ENCODE measurements at regions not wholly inside any gene's neighbourhood (a gene's known extent, or its start where the extent isn't known, plus 50 kb on each side); places are given as distances from the start of the nearest gene placed in this dataset.

DNA sequence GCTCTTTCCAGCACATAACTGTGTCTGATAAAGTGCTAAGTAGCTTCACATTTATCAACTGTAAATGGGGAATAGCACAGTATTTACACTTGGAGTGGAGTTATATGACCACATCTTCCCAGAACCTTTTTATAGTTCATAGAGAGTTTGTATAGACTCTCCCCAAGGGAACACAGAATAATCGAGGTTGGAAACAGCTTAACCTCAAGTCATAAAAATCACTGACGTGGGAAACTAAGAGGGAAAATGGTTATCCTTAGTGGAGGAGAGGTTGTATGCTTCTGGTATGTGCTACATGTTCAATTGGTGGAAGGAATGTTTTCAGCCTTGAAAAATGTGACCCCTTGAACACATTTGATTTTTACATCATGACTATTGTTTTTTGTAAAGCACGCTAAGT is 167.9 kb upstream of the KIAA1217 start:
- DNase-seq, result no peak

DNA sequence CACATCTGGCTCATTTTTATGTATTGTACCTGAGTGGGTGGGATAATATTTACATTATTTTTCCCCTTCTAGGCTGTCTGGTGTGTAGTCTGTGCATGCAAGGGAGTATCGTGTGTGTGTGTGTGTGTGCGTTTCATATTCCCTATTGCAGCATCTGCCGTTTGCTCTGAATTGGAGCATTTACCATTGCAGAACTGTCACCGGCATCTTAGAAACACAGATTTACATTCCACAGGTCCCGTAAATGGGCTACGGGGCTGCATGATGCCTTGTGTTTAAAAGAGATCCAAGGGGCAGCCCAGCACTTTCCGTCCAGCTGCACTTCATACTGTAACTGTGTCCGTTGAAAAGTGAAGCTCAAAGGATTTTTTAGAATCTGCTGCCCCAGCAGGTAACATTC is 167.1 kb upstream of the KIAA1217 start:
- DNase-seq, result no peak

DNA sequence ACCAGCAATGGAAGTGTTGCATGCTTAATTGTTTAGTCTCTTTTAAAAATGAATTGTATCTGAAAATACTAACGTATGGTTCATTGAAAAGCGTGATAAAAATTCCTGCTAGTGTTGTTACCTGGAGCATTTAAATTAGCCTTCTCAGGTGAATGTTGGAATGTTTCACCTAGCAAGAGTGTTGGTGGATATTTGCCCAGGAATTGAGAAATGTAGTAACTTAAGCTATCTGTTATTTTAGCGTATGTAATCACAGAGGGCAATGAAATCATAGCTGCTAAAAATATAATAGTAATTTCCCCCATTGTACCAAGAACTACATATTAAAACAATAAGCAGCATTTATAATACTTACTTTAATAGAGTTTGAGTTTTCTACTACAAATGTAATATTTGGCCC is 166.1 kb upstream of the KIAA1217 start:
- DNase-seq, result no peak

DNA sequence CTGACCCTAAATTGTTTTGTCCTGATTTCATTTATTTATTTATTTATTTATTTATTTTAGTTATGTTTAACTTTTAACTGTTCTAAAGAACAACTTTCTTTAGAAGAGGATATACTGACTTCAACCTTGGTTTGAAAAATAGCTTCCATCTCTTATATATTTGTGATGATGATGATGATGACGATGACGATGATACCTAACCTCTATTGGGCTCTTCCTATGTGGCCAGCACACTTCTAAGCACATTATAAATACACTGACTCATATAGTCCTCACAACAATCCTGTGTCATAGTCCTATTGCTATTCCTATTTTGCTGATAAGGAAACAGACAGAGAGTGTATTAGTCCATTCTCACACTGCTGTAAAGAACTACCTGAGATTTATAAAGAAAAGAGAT is 162.9 kb upstream of the KIAA1217 start:
- DNase-seq, result no peak

DNA sequence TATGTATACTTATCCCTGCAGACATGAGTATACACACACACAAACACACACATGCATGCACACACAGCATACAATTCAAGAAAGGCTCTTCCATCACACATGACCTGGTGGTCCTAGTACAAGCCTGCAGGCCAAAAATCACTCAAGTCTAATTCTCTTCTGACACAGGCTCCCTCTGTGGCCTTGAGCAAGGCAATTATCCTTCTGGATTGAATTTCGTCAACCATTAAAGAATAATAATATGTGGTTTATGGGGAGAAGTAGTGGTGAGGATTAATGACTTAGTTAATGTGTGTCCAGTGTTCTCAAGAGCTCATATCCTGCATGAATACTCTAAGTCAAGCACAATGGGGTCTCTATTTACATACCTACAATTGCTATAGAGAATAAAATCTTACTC is 161.8 kb upstream of the KIAA1217 start:
- no peak for DNase-seq

DNA sequence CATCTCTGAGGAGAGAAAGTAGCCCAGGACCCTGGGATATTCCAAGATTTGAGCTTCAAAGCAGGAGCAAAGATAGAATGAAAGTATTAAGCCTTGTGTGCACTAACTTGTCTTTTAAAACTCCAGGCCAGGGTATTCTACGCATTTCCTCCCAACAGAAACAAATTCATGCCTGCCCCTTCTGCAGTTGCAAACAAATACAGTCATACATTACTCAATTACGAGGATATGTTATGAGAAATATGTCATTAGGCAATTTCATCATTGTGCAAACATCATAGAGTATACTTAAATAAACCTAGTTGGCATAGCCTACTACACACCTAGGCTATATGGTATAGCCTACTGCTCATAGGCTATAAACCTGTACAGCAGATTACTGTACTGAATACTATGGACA is 154.5 kb upstream of the KIAA1217 start:
- no peak for DNase-seq

DNA sequence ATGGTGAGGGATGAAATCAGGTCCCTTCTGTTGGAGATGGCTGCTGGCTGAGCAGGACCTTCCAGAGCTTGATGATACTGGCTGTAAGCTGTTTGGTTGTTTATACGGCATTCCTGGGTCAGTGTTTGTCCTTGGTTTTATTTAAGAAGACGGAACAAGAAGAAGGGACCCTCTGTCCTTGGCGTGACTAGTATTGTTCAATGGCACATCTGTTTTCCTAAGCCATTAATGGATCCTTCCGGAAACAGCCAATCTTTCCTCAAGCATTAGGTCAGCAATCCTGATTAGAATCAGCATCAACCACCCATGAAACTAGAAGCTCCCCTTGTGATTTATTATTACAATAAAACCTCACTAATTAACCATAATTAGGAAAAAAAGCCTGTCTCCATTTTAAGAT is 128.7 kb upstream of the KIAA1217 start:
- DNase-seq, result no peak

DNA sequence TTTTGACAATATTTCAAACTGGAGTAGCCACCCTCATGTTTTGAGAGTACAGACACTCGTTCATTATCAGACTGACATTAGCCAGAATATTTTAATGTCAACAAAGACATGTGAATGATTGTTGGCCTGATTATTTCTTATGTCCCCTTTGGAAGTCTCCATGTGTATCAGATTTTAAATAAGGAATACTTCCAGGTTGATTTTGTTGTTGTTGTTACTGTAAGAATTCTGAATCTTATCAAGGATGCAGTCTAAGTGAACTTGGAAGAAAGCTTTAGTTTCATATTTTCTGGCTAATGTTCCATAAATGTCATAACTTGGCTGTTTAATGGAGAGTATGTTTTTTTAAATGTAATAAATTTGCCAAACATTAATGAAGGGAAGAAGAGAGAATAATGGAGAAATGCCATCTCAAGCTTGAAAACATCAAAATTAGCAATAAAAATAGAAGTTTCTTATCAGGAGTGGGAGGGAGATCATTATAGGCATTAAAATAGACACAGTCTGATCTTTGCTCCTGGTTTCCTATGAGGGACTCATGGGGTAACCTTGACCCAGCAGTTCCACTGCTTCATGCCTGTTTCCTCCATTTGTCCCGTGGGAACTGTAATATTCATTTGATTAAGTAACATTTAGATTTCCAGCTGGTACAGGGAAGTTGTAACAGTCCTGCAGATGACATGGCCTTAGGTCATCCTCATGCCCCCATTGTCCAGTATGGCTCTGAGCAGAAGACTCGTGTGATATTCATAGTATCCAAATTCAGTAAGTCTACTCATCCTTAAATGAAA is 122.4 kb upstream of the KIAA1217 start:
- DNase-seq, result no peak

DNA sequence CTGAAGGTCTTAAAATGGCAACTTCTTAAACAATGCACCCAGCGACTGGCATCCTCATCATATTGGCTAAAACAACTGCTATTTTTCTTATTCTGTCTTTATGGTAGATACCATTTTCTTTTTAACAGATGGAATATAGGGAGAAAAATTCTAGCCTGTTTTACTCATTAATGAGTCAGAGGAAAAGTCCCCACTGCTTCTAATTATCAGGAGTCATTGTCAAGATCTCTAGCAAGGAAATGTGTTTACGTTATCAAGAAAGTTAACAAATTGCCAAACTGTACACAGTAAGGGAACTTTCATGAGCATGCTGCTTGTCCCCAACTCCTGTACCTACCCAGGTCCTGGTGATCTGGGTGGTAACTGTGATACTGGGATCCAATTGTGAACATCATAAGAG is 117.7 kb upstream of the KIAA1217 start:
- no peak for DNase-seq

DNA sequence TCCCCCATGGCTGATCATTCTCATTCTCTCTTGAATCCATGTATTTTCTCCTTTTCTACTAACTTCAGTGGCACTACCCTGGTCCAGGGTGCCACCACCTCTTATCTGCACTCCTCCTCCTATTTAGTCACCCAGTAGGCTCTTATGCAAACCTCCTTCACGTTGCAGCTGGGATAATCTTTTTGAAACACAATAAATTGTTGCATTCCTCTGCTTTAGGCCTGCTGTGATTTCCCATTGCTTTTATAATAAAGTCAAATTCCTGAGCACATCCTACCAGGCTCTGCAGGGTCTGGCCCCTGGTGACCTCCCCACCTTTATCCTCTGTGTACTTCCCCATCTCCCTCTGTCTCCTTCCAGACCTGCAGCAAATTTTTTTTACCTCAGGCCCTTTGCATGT is 112.7 kb upstream of the KIAA1217 start:
- DNase-seq, result no peak

DNA sequence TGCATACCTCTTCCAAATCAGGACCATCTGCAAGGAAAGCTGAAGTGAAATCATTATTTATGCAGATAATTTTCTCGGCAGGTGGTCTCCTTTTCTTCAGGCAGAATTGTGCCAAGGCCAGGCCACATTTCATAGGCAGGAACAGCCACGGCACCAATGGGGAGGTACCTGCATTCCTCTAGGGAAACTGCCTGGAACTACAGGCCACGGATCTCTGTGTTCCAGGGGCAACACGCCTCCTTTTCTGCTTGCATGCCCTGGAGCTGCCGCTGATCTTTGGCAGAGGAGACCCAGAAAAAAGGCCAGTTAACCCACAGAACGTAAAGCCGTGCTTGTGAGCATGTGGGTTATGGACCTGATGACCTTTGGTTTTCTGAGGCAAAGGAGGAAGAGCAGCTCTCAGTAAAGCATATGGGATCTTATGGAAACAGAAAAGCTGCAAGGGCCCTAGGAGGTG is 111.2 kb upstream of the KIAA1217 start:
- no peak for DNase-seq

DNA sequence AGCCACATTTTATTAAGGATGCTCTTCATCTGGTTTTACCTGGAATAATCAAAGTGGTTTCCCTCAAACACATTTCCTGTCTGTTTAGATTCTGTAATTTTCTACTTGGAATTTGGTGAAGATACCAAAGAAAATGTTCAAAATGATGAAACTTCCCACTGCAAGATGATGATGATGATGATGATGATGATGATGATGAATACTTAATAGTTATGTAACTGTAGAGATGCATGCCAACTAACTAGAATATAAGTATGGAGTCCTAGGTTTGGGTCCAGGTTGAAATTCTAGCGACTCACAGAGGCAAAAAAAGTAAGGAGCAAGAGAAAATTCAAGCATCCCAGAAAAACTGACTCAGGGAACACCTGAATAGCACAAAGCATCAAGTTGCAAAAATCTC is 104.0 kb upstream of the KIAA1217 start:
- DNase-seq, result no peak

DNA sequence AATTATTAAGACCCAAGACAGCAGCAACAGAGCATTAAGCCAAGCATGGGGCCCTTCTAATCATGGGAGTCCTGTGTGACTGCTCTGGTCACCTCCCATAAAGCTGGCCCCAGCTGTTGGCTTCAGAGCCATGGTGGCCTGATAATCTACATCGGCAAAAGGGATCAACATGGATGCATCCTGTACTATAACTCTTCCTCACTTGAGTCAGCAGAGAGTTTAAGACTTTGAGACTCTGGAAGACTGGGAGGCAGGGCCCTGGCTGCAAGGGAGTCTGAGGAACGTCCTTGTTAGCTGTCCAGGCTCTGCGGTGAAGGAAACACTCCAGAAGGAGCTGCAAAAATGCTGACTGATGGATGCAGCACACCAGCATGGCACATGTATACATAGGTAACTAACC is 95.0 kb upstream of the KIAA1217 start:
- no peak for DNase-seq

DNA sequence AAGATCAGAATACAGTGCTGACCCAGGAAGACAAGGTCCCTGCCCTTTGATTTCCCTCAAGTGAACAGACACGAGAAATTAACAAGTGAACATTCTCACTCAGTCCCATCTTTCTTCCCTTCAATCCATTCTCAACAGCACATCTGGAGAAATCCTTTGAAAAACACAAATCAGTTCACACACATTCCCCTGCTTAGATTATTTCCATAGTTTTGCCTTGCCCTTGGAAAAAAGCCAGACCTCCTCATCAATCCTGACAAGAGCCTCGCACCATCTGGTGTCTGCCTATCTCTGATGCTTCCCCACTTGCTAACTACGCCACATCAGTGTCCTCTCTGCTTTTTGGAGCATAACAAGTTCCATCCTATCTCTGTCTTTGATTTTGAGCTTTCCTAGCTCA is 94.4 kb upstream of the KIAA1217 start:
- no peak for DNase-seq

DNA sequence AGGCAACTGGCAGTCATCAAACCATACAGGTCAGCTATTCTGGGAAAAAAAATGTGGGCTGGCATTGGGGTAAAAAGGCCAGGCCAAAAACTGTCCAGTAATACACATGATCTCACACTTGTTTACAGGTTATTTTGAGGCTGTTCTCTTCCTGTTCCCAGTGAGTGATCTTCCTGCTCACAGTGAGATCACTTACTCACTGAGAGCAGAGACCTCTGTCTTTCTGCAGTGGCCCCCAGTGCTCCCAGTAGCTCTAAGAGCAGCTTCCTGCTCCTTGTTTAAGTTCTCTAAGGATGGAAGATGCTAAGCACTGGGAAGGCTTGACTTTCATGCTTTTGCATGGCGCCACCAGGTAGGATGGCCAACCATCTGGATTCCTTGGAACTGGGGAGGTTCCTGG is 93.5 kb upstream of the KIAA1217 start:
- no peak for DNase-seq

DNA sequence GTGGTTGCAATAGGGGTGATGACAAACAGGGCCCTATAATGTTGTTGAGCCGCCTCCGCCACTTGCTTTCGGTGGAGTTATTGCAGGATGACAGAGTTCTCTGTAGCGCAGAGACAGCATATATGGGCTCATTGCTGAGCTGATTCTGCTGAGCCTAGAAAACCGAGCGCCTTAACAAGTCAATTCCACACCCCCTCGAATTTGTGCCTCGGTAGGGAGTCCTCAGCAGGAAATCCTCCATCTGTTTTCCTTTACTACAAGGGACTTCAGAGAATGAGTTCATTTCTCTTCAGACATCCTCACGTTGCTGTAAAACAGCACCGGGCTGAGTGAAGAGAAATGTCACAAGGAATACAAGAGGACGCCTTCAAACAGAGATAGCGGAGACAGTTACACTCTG is 90.7 kb upstream of the KIAA1217 start:
- no peak for DNase-seq

DNA sequence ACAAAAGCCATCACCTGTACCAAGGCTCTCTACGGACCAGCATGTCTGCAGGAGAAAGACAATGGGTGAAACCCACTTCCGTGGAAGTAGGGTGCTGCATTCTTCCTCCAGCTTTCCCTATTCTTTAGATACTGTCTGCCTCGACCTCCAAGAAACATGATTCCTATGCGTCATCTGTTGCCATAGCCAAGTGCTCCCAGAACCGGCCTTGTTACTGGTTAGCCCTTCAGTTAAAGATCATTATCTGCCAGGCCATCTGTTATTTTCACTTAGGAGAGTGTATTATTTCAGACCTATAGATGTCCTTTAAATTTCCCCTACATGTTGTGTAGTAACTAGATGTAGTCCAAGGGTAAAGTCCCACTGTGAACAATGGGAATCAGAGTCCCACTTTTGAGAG is 89.0 kb upstream of the KIAA1217 start:
- no peak for DNase-seq

DNA sequence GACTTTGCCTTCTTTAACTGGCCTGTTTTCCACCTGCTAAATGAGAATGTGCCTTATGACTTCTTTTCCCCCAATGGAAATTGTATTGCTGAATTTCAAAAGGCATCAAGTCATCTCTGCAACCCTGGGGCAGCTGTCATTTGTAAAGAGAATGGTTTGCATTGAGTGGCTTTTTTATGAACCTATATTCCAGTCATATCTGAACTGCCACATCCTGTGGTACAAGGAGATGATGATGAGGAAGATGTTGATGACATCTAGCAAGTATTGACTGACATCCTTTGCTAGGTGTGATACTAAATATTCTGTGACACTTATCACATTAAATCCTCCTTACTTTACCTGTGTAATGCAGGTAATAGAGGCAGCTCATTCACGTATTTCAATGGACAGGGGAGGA is 88.3 kb upstream of the KIAA1217 start:
- no peak for DNase-seq

DNA sequence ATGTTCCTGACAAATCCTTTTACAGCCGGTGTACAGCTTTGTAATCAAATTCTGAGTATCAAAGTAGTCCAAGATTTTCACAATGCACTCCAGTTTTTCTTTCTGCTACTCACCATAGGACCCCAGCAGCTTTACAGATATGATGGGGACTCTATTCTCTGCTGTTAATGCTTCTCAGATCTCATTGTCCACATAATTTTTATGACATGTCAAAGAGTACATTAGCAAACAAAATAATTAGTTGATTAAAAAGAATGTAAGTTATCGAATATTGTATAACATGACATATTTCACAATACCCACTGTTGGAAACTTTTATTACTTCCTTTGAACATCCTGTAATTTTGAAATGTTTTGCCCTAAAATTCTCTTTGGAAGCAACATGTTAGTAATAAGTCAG is 81.4 kb upstream of the KIAA1217 start:
- no peak for DNase-seq

DNA sequence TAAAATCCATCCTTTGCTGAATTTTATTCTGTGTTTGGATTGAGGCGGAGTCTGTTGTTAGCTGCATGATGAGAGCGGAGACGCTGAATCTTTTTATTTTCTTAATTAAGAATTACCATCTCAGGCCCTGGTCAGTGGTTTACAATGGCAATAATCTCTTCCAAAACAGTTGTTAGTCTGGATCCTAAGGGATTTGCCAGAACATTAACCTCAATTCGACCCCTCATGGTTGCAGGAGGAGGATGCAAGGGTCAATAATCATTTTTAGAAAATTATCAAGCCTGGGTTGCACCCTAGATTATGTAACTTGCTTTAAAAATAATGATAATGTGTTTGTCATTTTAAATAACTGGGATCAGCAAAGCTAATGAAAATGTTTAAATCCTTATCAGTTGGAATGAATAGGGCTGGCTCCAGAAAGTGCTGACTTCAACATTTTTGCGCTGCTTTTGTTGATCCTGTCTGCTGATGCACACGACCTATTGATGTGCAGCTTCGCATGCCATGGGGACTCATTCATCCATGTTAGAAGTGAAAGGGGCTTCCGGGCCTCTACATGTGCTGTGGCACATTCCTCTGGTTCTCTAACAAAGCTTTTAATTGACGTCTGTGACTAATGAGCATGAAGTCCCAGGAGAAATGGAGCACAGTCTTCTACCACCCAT is 80.7 kb upstream of the KIAA1217 start:
- no peak for DNase-seq

DNA sequence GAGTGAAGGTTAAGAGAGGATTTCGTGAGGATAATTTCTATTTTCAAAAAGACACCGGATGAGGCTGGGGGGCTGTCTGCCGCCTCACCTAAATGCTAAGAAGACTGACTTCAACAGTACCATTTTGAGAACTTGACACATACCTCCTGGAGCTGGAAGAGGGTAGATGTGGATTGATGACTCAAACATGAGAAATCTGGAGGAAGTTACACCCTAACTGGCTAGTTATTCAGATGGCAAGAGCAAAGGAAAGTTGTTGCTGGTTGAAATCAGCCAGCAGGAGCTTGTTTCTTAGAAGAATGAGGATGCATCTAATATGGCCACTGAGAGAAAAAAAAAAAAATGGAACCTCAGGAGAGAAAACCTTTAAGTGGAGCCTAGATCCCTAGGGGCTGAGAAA is 76.2 kb upstream of the KIAA1217 start:
- DNase-seq, result no peak

DNA sequence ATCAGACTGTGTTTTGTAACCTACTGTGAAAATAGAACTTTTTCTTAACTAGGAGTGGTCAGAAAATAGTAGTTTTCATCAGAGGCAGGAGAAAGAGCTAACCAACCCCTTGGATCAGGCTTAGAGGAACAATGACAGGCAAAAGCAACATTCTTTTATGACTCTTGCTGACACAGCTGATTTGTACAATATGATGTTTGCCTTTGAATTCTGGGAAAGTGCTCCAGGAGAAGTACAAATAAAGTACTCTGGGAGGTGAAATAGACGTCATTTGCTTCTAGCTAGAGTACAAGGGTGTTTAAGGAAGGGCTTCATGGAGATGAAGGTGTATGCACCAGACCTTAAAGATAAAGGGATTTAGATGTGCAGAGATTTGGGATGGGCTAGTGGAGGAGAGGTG is 75.1 kb upstream of the KIAA1217 start:
- DNase-seq, result no peak

DNA sequence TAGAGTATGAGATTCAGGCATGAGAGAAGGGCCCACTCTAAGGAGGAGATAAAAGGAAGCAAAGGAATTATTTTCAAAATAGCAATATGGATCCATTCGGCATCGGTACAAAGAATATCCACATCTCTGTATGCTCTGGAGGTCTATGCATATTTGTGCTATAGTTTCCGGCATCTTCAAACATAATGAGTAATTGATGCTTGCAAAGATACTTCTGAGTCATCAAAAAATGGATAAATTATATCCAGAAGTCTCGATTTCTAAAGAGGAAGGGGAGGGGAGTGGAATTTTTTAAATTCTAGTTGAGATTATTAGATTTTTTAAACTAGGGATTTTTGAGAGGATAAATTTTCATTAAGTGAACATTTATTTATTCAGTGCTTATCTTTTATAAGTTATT is 72.9 kb upstream of the KIAA1217 start:
- DNase-seq, result no peak

DNA sequence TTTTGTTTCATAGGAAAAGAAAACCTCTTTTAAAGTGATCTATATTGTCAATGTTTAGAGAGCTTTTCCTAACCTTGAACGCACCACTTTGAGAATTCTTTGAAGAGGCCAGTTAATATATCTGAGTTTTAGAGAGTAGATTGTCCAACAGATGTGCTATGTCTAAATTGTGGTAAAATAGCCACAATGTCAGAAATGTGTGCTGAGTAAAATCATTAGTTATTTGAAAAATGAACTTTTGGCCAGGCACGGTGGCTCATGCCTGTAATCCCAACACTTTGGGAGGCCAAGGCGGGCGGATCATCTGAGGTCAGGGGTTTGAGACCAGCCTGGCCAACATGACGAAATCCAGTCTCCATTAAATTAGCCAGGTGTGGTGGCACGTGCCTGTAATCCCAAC is 61.6 kb upstream of the KIAA1217 start:
- no peak for DNase-seq

DNA sequence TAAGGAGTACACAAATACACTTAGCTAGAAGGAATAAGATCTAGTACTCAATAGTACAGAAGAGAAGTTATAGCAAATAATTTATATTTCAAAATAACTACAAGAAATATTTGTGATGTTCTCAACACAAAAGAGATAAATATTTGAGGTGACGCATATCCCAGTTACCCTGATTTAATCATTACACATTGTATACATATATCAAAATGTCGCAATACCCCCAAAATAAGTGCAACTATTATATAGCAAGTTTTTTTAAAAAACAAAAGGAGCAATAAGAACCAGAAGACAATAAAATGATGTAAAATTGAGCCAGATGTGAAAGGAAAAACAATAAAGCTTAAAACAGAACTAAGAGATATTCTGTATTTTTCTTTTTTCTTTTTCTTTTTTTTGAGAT is 59.3 kb upstream of the KIAA1217 start:
- no peak for DNase-seq
